ENCODE measurements at regions not wholly inside any gene's neighbourhood (a gene's known extent, or its start where the extent isn't known, plus 50 kb on each side); places are given as distances from the start of the nearest gene placed in this dataset.

- H2AFZ ChIP-seq (ENCODE audit: low read depth, low read length) = no peak overlapping the region
- no peaks in the 10 kb centered on the region for H3K27me3 ChIP-seq (ENCODE audit: insufficient read depth, low read depth, low read length)
- no peaks in the 10 kb centered on the region for H3K36me3 ChIP-seq (ENCODE audit: insufficient read depth, low read length)
- H3K4me2 ChIP-seq (ENCODE audit: low read length) = no peak overlapping the region
- H3K9me3 ChIP-seq (ENCODE audit: low read length) = no peaks in the 10 kb centered on the region
- no peak overlapping the region for H3K4me3 ChIP-seq (ENCODE audit: low read length)
- H3K9me2 ChIP-seq (ENCODE audit: insufficient read depth, low read length) = no peaks in the 10 kb centered on the region
- no peaks in the 10 kb centered on the region for H3K79me2 ChIP-seq (replicated peaks; ENCODE audit: insufficient read depth, low read length)
- no peak overlapping the region for H3K9ac ChIP-seq (ENCODE audit: low read length)
- no peaks in the 10 kb centered on the region for H4K20me1 ChIP-seq (ENCODE audit: insufficient read depth)
- H3K27ac ChIP-seq (ENCODE audit: low read length) = no peak overlapping the region
- TF ChIP-seq CTCF (IDR thresholded peaks at IDR 0.05; ENCODE audit: poor library complexity, severe bottlenecking) = no peak
- TF ChIP-seq EZH2 (IDR thresholded peaks at IDR 0.05; ENCODE audit: borderline replicate concordance, insufficient read depth, low read length, poor library complexity, severe bottlenecking) = no peak
- no peak for TF ChIP-seq POLR2AphosphoS5 (IDR thresholded peaks at IDR 0.05)
- no peak for TF ChIP-seq RAD21 (conservative IDR thresholded peaks at IDR 0.05)
- TF ChIP-seq EP300 (conservative IDR thresholded peaks at IDR 0.05; ENCODE audit: poor library complexity, severe bottlenecking) = no peak
- no peak for TF ChIP-seq SMC3 (conservative IDR thresholded peaks at IDR 0.05; ENCODE audit: poor library complexity)
- no peak for TF ChIP-seq REST (IDR thresholded peaks at IDR 0.05; ENCODE audit: borderline replicate concordance)
- TF ChIP-seq TAF1 (IDR thresholded peaks at IDR 0.05; ENCODE audit: low read depth) = no peak
- TF ChIP-seq MXI1 (conservative IDR thresholded peaks at IDR 0.05; ENCODE audit: poor library complexity, severe bottlenecking) = no peak
- H3F3A ChIP-seq (ENCODE audit: insufficient read depth, low read length, poor library complexity, severe bottlenecking) = peaks cover 7% of the 10 kb centered on the region
Measured at GRCh38 chr6:19603721-19604120, 233.4 kb upstream of the ID4 start.

GRCh38 chr6:19605624-19606023 is 231.5 kb upstream of the ID4 start:
- H4K20me1 ChIP-seq (ENCODE audit: insufficient read depth) = no peaks in the 10 kb centered on the region
- H3K27ac ChIP-seq (ENCODE audit: low read length) = no peak overlapping the region
- no peaks in the 10 kb centered on the region for H3K36me3 ChIP-seq (ENCODE audit: insufficient read depth, low read length)
- peaks cover 2% of the 10 kb centered on the region for H3F3A ChIP-seq (ENCODE audit: insufficient read depth, low read length, poor library complexity, severe bottlenecking)
- TF ChIP-seq EZH2 (IDR thresholded peaks at IDR 0.05; ENCODE audit: borderline replicate concordance, insufficient read depth, low read length, poor library complexity, severe bottlenecking) (no peak), RAD21 (conservative IDR thresholded peaks at IDR 0.05) (no peak), POLR2AphosphoS5 (IDR thresholded peaks at IDR 0.05) (no peak), TAF1 (IDR thresholded peaks at IDR 0.05; ENCODE audit: low read depth) (no peak), REST (IDR thresholded peaks at IDR 0.05; ENCODE audit: borderline replicate concordance) (no peak), EP300 (conservative IDR thresholded peaks at IDR 0.05; ENCODE audit: poor library complexity, severe bottlenecking) (no peak), MXI1 (conservative IDR thresholded peaks at IDR 0.05; ENCODE audit: poor library complexity, severe bottlenecking) (no peak), CTCF (IDR thresholded peaks at IDR 0.05; ENCODE audit: poor library complexity, severe bottlenecking) (no peak), SMC3 (conservative IDR thresholded peaks at IDR 0.05; ENCODE audit: poor library complexity) (no peak)
- H2AFZ ChIP-seq (ENCODE audit: low read depth, low read length) = no peak overlapping the region
- no peak overlapping the region for H3K4me2 ChIP-seq (ENCODE audit: low read length)
- no peaks in the 10 kb centered on the region for H3K79me2 ChIP-seq (replicated peaks; ENCODE audit: insufficient read depth, low read length)
- no peaks in the 10 kb centered on the region for H3K9me2 ChIP-seq (ENCODE audit: insufficient read depth, low read length)
- H3K4me3 ChIP-seq (ENCODE audit: low read length) = no peak overlapping the region
- no peaks in the 10 kb centered on the region for H3K9me3 ChIP-seq (ENCODE audit: low read length)
- no peaks in the 10 kb centered on the region for H3K27me3 ChIP-seq (ENCODE audit: insufficient read depth, low read depth, low read length)
- H3K9ac ChIP-seq (ENCODE audit: low read length) = no peak overlapping the region
